Activated CD8-positive, alpha-beta memory T cell treated with anti-CD3 and anti-CD28 coated beads, Interleukin-2, amount 50 U/mL, for 1 hour (primary cell): ENCODE measurements at regions not wholly inside any gene's neighbourhood (a gene's known extent, or its start where the extent isn't known, plus 50 kb on each side); places are given as distances from the start of the nearest gene placed in this dataset.
"Not testable (repeated sequence)": the region's sequence is repeated elsewhere in the genome, so short reads cannot be mapped to it uniquely, and the experiment has no call there.

Experiments
- DNase-seq: peaks from one replicate; pipeline ENCODE4 v3.0.0-alpha.2; 2020; ENCODE audit errors: extremely low read depth

- no peak for DNase-seq
These were observed 183.7 kb downstream of the NRP2 start for GRCh38 chr2:205865905-205866441.

DNA sequence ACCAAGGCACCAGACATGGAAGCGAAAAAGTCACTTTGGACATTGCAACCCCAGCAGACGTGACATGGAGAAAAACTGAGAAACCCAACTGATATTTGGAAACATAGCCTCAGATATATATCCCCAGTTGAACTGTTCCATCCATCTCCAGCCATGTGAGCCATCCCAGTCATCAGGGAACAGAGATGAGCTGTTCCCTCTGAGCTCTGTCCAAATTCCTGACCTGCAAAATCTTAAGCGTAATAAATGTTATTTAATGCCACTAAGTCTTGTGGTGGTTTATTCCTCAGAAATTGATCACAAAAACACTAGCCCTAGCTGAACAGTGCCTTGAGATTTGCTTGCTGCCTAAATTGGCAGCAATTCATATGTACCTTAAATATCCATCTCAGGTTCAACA lies 182.8 kb downstream of the NRP2 start:
- DNase-seq: no peak

DNA sequence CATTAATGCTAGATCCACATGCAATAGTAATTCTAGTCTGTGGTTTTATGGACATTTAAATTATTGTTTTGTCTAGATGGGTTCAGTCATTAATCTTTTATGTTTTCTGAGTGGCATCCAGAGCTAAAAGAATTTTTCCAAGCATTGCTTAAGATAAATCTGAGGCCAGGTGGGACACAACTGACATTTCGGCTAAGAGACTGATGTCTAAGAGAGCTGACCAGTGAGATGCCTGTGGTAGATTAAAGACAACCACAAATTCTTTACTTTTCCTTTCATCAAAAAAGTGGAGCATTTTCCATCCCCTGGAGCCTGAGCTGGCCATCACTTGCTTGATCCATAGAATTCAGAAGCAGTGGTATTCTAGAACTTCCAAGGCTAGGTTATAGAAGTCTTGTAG lies 182.2 kb downstream of the NRP2 start:
- DNase-seq: no peak

GRCh38 chr2:205862761-205863160 lies 180.5 kb downstream of the NRP2 start:
- not testable (repeated sequence) for DNase-seq

GRCh38 chr2:205860885-205861284 lies 178.6 kb downstream of the NRP2 start:
- no peak for DNase-seq

DNA sequence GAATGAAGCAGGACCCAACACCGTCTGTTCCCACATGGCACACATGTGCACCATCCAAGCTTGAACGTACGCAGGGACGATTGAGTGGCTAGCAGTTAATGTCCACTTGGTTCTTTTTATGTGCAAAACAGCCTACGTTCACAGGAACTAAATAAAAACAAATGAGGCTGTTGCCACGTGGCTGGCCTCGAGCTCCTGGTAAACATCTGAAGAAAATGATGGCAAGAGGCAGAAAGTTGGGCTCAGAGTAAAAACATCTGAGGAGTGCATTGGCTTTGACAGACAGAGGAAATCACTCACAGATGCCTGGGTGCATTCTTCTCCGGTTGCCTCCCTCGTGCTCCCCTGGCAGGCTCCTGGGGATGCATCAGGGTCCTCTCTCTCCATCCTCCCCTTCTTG lies 177.9 kb downstream of the NRP2 start:
- no peak for DNase-seq

DNA sequence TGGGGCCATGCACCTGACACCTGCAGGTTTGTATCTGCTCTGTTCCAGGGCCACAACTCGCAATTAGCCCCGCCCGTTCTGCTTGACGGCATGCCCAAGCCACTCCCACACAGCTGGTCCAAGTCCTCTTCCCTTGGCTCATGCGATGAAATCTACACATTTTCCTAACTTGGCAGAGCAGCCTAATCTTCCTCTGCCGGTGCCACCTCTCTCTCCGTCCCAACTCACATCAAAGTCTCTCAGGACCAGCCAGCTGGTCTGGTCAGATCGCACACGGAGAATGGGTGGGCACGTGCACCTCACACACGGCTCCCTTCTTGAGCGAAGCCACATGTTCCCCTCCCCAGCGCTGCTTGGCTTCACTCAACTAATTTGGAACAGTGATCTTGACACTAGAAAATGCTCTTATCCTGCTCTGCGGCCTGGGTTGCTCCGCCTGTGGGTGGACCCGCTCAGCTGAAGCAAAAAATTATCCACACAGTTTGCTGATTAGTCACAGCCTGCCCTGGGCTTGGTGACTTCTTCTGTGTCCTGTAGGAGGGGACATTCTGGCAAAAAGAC lies 176.7 kb downstream of the NRP2 start:
- DNase-seq: no peak

DNA sequence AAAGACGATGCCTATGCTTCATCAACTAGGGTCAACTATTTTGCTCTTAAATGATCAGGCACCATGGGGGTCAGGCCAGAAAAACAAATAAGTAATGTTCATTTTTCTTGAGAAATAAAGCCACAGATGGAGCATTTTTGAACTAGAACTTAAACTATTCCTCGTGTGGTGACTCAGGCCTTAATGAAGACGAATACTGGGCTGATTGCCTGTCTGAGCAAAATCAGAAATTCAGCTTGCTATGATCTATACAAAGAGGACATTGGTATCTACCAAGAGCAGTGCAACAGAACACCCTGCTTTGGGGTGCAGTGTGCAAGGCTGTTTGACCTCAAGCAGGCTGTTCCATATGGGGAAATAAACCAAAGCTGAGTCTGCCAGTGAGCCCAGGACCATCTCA lies 176.0 kb downstream of the NRP2 start:
- no peak for DNase-seq

DNA sequence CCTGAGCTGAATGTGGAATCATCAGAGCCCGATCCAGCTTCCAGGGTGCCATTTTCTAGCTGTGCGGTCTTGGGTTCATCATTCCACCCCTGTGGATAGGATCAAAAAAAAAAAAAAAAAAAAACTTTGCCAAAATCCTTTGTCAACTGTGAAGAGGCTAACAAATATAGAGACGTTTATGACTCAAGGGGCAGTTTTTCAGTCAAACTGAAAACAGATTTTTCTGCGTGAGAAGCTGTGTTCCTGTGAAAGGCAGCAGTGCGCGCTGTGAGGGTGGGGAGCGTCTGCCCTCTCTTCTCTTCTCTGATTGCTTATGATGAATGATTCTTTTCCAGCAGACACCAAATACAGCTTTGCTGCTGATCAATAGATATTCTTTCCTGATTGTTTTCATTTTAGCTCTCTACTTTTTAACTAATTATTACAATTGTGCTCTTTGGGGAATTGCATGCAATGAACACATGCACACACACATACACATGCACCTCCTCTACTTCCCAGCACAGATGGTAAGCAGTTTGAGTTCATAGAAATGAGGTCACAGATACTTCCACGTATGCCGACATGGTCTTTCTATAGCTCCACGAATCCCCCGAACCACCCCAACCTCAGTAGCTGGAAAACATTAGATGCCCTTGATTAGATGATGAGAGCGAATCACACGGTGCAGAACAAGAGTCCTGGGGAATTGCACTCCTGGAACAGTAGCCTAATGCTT lies 175.4 kb downstream of the NRP2 start:
- no peak for DNase-seq

DNA sequence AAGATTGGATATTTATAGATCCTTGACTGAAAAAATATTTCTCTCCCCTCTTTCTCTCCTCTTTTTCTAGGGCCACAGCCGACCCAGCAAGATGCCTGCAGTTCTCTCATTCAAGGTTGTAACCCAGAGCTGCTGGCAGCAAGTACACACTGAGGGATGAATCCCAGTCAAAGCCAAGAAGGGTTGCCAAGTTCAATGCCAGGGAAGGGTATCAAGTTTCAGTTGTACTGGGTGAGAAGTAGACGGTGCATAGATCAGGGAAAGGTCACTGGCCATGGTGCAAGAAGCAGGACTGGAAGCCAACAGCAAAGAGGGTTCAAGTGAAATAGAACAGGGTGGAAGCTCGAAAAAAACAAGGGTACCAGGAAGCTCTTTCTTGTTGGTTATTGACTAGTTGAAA lies 170.2 kb downstream of the NRP2 start:
- no peak for DNase-seq

DNA sequence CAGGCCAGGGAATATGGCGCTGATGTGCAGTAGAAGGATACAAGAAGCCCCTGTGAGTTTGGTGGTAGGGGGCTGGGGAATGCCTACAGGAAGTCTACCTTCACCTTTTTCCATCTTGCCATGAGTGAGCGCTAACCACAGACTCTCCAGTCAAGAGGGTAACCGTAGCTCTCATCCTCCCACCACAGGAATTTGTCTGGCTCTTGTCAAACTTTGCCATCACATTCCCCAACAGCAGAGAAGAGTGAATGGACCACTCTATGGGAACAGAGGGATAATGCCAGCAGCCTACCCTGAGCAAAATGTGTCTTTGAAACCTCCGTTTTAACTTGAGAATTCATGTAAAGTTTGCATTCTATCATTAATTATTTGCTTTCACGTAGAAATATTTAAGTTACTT lies 168.3 kb downstream of the NRP2 start:
- no peak for DNase-seq

DNA sequence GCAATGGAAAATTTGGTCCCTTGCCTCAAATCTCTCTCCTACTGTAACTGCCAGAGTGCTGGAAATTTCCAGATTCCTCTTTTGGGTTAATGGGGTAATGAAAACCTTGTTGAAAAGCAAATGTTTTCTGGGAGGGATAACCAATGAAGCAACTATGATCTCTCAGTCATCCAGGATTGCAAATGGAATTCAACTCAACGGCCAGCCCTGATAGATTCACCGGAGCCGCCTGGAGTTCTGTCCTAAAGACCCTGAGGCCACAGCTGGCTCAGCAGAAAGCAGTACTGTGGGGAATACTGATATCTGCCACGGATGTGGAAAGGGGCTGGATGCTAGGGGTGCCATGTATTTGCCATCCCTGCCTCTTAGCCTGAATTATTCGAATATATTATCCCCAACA lies 167.8 kb downstream of the NRP2 start:
- no peak for DNase-seq

GRCh38 chr2:205849136-205849535 lies 166.8 kb downstream of the NRP2 start:
- DNase-seq: no peak

DNA sequence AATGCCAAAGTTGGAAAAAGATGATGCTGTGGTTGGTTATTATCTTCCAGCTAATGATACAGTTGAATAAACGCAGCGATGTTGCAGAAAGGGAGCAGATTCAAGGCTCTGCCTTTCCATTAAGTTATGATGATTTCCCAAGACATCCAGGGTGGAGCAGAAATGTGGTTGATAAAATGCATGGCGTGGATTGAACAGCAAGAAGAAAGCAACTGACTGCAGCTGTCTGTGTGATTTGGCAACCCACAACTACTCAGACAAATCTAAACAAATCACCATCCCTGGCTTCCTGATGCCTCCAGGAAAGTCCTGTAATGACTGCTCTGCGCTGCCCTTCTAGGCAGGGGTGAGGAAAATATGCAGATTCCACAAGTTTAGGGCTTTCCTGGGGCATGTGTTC lies 166.3 kb downstream of the NRP2 start:
- DNase-seq: no peak
